HG02571 (cell line): ENCODE measurements at regions not wholly inside any gene's neighbourhood (a gene's known extent, or its start where the extent isn't known, plus 50 kb on each side); places are given as distances from the start of the nearest gene placed in this dataset.

Source experiments
- ATAC-seq: cut with Tn5 transposase; IDR thresholded peaks from one replicate; pipeline ENCODE4 v1.9.1; 2021; ENCODE audit warnings: mild to moderate bottlenecking, moderate library complexity; ENCODE audit not compliant: unreplicated experiment

DNA sequence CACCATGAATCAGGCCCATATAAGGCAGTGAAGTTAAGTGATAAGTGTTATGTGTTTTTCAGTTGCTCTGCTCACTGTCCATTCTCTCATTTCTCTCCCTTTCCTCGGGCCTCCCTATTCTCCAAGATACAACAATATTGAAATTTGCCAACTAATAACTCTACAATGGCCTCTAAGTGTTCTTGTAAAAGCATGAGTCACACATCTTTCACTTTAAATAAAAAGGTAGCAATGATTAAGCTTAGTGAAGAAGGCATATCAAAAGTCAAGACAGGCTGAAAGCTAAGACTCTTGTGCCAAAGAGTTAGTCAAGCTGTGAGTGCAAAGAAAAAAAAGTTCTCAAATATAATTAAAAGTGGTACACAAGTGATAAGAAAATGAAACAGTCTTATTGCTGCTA, 675.4 kb downstream of the OTOL1 start:
- no peak for ATAC-seq

DNA sequence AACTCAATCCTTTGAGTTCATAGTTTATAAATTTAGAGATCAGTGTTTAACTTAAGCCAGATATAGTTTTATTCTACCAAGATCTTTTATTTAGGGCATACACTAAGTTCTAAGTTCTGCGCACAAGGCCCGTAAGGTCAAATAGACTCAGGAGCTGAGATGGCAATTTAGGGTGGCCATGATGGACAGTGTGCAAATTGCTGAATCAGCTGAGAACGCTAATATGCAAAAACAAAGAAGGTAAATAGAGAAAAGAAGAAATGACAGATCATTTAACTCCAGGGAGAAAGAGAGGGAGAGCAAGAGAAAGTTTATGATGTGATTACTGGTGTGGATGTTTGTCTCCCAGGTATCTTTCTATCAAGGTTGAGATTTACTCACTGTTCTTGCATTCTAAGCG, 678.5 kb downstream of the OTOL1 start:
- ATAC-seq = no peak

DNA sequence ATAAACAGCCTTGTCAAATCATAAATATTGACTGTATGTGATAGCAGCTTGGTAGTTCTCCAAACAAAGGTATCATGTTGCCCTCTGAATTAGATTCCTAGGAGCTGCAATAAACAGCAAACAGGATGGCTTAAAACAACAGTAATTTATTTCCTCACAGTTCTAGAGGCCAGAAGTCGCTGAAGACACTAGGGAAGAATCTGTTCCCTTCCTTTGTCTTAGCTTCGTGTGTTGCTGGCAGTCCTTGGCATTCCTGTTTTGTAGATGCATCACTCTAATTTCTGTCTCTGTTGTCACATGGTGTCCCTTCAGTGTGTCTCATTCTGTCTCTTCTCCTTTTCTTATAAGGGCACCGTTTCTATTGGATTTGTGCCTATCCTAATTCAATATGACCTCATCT, 679.3 kb downstream of the OTOL1 start:
- ATAC-seq = no peak

DNA sequence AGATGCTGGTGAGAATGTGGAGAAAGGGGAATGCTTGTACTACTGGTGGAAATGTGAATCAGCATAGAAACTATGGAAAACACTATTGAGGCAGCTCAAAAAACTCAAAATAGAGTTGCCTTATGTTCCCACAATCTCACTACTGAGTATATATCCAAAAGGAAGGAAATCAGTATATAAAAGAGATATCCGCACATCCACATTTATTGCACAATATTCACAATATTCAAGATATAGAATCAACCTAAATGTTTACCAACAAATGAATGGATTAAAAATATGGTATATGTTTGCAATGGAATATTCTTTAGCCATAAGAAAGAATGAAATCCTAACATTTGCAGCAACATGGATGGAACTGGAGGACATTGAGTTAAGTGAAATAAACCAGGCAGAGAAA, 686.8 kb downstream of the OTOL1 start:
- ATAC-seq = no peak

DNA sequence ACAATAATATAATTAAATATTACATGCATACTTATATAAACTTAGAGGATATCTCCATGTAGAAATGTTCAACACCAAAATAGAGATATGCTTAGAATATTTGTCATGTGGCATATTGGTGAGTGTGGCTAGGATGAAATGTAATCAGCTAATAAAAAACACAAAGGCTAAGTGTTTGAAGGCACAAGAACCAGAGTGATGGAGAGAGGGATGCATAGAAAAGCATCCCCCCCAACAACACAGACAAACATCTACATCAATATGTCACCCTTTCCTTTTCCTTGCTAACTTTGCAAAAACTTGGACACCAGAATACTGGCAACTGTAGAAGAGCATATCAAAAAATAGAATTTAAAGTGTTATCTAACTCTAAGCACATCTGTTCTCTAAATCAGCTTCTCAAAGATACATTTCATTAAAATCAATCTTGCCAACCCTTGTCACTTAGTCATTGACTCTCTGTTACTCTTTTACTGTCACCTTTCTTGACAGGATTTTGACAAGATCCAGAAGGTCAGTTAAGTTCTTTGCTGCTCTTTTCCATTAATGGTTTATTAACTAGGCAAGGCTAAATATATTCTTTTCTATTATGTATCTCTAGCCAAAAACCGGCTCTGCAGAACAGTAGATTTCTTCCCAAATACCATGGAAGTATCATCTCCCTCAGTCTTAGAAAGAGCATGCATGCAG, 695.9 kb downstream of the OTOL1 start:
- no peak for ATAC-seq

DNA sequence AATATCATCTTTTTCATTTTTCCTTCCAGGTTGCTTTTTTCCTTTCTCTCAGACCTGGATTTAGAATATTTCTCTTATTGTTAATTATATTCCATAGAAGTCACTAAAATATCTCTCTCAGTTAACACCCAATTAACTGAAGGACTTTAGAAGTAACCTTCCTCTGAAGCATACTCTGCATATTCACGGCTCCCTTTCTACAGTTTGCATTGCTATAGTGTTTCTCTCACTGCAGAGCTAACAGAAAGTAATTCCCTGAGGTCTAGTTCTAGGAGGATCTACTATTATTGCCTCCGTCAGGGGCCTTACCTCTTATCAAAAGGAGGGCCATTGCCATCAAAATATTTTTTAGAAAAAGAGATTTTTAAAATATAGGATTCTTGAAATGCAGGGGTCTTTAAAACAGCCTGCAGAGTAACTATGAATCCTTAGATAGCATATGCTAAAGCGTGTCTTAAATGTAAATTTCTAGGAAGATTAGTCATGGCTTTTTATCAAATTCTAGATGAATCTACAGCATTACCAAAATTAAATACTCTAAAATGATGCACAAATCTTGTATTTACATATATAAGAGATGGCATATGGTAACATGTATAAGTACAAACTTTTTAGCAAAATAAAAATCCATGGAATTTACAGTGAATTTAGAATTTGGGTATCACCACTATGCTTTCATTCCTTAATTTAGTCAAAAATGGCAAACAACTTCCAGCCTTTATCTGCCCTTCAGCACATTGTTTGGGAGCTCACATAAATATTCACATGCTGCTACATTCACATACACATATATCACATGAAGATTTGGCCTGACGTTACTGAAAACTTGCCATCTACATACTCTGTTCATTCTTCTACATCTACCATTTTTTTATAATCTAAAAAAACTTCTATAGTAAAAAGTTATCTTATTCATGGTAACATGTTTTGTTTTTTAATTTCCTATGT, 696.8 kb downstream of the OTOL1 start:
- no peak for ATAC-seq

DNA sequence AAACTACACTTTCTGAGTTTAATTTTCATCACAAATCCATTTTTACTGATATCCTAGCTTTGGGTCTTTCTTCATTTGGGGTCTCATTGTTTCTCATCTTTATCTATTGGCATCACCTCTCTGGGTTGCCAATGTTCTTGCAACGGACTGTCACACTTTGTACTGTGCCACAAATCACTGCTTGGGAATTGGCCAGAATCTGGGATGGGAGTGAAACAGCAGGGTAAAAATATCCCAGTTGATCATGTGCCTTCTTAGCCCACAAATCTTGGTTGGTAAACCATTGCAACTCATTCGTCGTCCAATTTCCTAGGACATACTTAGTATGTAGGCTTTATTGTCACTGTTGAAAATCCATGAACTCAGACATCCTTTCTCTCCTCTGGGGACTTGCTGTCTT, 698.5 kb downstream of the OTOL1 start:
- no peak for ATAC-seq

DNA sequence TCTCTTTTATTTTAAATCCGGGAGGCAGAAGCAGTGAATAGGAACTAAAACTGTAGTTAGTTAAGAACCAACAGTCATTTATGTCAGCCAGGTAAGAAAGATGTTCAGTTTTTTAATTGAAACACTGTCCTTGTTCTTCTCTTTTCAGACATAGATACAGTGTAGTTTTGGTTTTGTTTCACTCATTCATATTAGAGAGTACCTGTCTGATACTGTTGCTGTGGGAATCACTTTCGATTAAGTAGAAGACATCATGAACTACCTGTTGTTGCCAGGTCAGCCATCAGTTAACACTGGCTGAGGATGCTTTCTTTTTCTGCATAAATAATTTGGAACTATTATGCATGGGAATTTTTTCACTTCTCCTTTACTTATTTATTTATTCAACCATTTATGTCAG, 700.4 kb downstream of the OTOL1 start:
- ATAC-seq = no peak

DNA sequence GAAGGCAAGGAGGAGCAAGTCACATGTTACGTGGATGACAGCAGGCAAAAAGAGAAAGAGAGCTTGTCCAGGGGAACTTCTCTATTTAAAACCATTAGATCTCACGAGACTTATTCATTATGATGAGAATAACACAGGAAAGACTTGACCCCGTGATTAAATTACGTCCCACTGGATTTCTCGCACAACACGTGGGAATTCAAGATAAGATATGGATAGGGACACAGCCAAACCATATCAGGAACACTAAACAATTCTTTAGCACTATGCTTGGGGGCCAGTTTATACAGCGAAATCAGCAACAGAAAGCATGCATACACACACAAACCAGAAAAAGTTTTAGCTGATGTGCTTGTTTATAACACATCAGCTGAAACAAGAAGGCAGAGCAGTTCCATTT, 704.2 kb downstream of the OTOL1 start:
- ATAC-seq = no peak

DNA sequence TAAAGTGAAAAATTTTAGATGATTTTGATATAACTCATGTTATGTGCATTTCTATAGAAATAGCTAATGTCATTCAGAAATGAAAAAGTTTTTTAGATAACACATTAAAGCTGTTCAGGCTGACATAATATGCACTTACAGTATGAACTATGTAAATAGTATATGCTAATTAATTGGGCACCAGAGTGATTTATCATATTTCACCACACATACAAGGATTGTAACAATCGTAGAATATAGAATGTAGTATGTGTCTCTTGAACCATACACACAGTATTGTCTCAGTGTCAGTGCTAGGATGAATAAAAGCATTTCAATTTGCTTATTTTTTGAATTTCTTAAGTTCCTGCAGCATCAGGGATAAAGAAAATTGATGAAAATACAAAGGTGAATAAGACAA, 710.0 kb downstream of the OTOL1 start:
- ATAC-seq = no peak

DNA sequence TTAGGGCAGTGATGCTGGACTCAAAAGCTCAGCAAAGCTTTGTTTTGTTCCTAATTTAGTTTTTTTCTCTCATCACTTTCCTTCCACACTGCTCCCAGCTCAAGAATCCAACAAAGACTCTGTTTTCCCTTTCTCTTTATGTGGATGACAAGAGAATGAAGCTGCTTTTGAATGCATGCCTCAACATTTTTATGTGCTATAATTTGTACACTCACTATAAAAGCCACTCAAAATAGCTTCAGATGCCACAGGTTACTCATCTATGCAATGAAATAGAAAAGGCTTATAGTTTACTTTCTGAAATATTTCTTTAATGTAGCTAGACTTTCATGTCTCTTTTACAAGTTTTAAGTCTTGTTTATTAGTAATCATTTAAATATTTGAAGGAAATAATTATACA, 714.9 kb downstream of the OTOL1 start:
- ATAC-seq = no peak

DNA sequence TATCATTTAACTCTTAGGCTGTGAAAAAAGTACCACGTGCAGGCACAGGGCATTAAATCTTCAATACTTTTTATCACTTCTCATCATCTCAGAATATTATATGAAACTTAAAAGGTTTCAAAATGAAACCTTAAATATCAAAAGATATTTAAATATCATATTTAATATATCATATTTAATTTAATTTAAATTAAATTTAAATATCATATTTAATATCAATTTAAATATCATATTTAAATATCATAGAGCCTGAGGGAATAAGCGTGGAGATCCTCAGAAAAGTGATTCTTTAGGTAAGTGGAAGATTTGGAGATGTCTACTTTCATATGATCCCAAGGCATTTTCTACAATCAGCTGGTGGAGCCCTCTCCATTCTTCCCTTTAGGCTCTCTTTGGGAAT, 716.6 kb downstream of the OTOL1 start:
- no peak for ATAC-seq

DNA sequence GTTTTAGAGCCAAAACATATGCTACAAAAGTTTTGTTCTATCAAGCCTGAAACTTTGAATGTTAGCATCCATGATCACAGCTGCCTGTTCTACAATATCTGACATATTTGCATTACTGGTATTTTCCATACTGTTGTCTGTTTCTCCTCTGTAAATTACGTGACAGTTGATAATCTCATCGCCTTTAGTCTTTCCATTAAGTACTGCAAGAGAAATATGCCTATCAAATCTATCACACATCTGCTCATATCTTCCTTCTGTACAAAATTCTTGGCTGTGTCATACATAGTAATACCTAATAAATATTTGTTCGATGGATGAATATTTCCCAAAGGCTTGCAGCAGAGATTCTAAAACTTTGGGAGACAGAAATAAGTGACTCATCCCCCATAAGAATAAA, 717.3 kb downstream of the OTOL1 start:
- no peak for ATAC-seq

DNA sequence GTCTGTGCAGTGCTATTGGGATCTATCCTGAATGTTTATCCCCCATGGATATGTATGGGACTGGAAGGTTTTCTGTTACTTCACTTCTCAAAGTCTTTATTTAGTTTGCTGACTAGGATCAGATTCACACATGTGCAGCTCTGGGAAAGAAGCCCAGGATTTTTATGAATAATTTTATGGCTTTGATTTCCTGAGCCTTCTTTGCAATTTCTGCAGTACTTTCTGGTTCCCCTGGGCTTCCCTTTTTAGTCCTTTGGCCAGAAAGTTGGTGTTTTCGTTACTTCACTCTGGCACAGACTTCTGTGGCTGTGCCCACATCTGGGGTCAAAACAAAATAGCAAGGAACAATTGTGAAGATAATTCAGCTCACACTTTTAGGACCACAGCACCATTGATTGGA, 721.0 kb downstream of the OTOL1 start:
- ATAC-seq = no peak

DNA sequence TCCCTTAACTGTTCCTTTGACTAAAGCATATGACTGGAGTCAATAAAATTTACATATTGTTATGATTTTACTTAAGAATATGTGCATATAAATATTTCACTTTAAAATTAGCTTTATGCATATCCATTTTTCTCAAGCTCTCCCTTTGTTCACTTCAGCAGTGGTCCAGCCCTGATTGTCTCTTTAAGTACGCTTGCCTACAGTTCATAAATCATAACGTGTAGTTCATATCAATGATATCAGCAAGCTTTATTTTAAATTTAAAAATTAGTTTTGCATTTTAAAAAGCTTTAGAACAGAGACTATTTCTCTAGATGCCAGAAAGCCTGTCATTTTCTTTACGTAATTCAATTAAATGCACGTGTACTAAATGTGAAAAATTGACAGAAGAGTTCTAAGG, 721.9 kb downstream of the OTOL1 start:
- ATAC-seq = no peak

DNA sequence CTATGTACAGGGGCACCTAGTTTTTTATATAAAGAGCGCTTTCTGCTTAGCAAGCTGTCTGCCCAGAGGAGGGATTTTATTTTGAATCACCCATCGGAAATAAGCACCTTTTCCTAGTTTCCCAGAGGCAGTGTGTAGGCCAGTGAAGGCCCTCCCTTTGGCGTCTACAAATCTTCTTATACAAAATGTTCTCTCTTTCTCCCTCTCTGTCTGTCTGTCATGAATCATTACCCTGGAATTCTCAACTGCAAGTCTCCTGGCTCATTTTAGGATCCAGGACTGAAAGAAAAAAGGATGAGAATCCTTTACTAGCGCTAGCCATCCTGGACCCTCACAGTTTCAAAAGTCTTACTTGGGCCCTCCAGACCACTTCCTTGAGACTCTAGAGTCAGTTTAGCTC, 728.1 kb downstream of the OTOL1 start:
- no peak for ATAC-seq

DNA sequence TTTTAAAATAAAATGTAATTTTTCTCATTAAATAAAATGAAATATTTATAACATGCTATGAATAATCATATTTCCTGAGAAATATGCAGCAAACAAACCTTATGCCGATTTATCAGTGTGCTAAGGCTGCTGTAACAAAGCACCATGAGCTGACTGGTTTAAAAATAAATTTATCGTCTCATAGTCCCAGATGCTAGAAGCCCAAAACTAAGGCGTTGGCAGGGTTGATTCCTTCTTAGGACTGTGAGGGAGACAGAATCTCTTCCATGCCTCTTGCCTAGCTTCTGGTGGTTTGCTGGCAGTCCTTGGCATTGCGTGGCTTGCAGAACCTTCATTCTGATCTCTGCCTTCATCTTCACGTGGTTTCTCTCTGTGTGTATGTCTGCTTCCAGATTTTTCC, 740.3 kb downstream of the OTOL1 start:
- no peak for ATAC-seq

DNA sequence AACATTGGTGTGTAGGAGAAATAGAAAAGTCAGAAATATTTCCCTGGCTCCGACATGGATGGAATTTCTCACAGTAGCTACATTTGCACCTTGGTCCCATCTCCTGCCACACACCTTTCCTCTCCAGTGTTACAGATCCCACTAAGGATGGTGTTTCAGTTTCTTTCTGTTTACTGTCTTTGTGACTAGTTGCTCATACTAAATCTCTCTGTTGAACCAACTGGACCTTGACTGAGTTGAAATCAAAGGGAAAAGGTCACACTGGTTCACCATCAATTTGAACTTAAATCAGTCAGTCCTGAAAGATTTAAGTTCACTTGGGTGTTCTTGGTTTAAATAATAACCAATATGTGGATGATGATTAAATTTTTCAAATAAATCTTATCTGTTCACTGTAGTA, 754.2 kb downstream of the OTOL1 start:
- ATAC-seq = no peak

DNA sequence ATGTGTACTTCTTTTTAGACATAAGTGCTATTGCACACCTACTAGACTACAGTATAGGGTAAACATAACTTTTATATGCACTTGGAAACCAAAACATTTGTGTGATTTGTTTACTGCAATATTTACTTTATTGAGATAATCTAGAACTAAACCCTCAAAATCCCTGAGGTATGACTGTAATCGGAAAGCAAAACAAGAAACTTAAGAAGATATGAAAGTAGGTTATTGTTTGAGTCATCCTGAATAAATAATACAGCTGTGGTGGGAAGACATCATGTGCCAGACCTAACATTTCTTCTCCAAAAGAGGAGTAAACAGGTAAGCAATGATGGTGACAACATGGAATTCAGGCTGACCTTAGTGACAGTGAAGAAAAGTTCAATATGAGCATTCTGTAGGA, 765.5 kb downstream of the OTOL1 start:
- ATAC-seq = no peak

DNA sequence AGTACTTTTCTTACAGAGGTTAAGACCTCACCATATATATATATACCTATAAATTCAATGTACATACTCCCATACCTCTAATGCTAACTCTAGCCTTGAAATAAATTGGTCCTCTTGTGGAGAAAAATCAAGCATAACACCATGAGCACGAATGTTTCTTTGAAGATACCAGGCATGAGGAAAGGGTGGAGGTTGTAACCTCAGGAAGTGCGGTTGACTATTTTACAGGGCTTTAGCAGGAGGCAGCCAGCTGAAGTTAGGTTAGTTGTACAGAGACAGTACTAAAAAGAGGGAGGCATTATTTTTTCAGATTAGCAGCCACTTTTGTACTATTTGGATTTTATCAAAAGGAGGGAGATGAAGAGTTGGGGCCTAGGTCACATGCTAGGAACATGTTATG, 767.0 kb downstream of the OTOL1 start:
- no peak for ATAC-seq

DNA sequence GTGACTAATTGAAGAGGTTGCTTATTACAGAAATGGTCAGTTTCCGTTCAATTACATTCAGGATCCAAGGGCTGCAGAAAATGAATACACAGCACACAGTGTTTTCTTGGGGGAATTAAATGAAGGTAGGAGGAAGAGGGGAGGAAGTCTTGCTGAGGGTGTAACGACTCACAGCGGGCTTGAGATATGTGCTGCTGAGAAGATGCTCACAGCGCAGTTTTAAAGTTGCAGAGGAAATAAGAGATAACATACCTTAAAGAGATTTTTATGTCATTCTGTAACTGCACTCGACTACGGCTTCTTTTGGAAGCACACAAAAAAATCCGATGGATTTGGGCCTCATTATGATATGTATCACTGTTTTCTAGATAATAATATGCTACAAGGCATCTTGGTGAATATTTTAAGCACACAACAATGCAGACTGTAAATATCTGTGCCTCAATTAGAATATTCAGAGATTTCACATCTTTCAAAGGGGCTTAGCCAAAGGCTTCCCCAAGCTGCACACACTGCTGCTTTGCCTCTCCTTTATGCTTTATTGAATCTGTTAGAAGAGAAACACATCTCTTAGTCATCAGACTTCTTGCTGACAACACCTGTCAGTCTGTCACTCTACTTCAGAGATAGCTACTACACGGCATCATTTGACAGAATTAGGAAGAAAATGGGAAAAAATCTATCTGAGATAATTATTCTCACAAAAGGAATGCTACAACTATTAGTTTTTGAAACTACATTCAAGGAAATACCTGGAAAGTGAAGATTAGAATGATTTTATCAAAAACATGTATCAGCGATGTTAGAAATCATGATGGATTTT, 773.2 kb downstream of the OTOL1 start:
- no peak for ATAC-seq

DNA sequence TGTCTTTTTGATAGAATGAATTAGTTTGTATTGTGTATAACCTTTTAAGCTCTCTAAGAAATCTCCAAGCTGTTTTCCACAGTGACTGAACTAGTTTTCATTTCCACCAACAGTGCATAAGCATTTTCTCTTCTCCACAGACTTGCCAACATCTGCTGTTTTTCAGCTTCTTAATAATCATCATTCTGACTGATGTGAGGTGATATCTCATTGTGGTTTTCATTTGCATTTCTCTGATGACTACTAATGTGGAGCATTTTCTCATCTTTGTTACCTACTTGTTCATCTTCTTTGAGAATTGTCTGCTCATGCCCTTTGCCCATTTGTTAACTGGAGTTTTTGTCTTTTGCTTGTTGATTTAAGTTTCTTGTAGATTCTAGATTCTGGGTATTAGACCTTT, 777.5 kb downstream of the OTOL1 start:
- no peak for ATAC-seq
